ENCODE measurements at regions not wholly inside any gene's neighbourhood (a gene's known extent, or its start where the extent isn't known, plus 50 kb on each side); places are given as distances from the start of the nearest gene placed in this dataset.
"Not testable (repeated sequence)": the region's sequence is repeated elsewhere in the genome, so short reads cannot be mapped to it uniquely, and the experiment has no call there.

GRCh38 chr2:65914244-65914786, 481.9 kb upstream of the SPRED2 start:
- no peak for DNase-seq (ENCODE audit: low spot score)

- DNase-seq (ENCODE audit: low spot score), result no peak
These were observed 481.4 kb upstream of the SPRED2 start for GRCh38 chr2:65913813-65914212.

- DNase-seq (ENCODE audit: low spot score), result no peak
These were observed 469.4 kb upstream of the SPRED2 start for GRCh38 chr2:65901756-65902155.

- no peak for DNase-seq (ENCODE audit: low spot score)
These were observed 464.0 kb upstream of the SPRED2 start for GRCh38 chr2:65896446-65896845.

GRCh38 chr2:65890131-65890530, 457.7 kb upstream of the SPRED2 start:
- not testable (repeated sequence) for DNase-seq (ENCODE audit: low spot score)

- no peak for DNase-seq (ENCODE audit: low spot score)
These were observed 452.9 kb upstream of the SPRED2 start for GRCh38 chr2:65885266-65885665.

- no peak for DNase-seq (ENCODE audit: low spot score)
These were observed 449.2 kb upstream of the SPRED2 start for GRCh38 chr2:65881592-65881991.

- no peak for DNase-seq (ENCODE audit: low spot score)
These were observed 448.0 kb upstream of the SPRED2 start for GRCh38 chr2:65880436-65880835.

GRCh38 chr2:65878011-65878340, 445.6 kb upstream of the SPRED2 start:
- no peak for DNase-seq (ENCODE audit: low spot score)

GRCh38 chr2:65877331-65878010, 445.1 kb upstream of the SPRED2 start:
- no peak for DNase-seq (ENCODE audit: low spot score)

GRCh38 chr2:65876114-65876513, 443.7 kb upstream of the SPRED2 start:
- no peak for DNase-seq (ENCODE audit: low spot score)

- DNase-seq (ENCODE audit: low spot score), result no peak
These were observed 438.4 kb upstream of the SPRED2 start for GRCh38 chr2:65870826-65871225.

- DNase-seq (ENCODE audit: low spot score), result no peak
These were observed 436.9 kb upstream of the SPRED2 start for GRCh38 chr2:65869296-65869695.

- no peak for DNase-seq (ENCODE audit: low spot score)
These were observed 435.8 kb upstream of the SPRED2 start for GRCh38 chr2:65868177-65868576.

- DNase-seq (ENCODE audit: low spot score), result no peak
These were observed 435.0 kb upstream of the SPRED2 start for GRCh38 chr2:65867446-65867845.

GRCh38 chr2:65866148-65866547, 433.7 kb upstream of the SPRED2 start:
- DNase-seq (ENCODE audit: low spot score), result no peak

- no peak for DNase-seq (ENCODE audit: low spot score)
These were observed 432.2 kb upstream of the SPRED2 start for GRCh38 chr2:65864619-65865018.

GRCh38 chr2:65863713-65864112, 431.3 kb upstream of the SPRED2 start:
- no peak for DNase-seq (ENCODE audit: low spot score)

- no peak for DNase-seq (ENCODE audit: low spot score)
These were observed 424.5 kb upstream of the SPRED2 start for GRCh38 chr2:65856928-65857327.

GRCh38 chr2:65856423-65856822, 424.0 kb upstream of the SPRED2 start:
- no peak for DNase-seq (ENCODE audit: low spot score)

GRCh38 chr2:65850695-65851094, 418.3 kb upstream of the SPRED2 start:
- no peak for DNase-seq (ENCODE audit: low spot score)

GRCh38 chr2:65846989-65847678, 414.7 kb upstream of the SPRED2 start:
- no peak for DNase-seq (ENCODE audit: low spot score)

GRCh38 chr2:65845442-65846182, 413.2 kb upstream of the SPRED2 start:
- no peak for DNase-seq (ENCODE audit: low spot score)

All from HuH-7 (cell line).